Tibial artery (tissue), 4 donors: ENCODE measurements at regions not wholly inside any gene's neighbourhood (a gene's known extent, or its start where the extent isn't known, plus 50 kb on each side); places are given as distances from the start of the nearest gene placed in this dataset.

ENCODE experiments used
- DNase-seq, 2 donors: peaks; one replicate each; pipeline ENCODE4 v3.0.0-alpha.2; 2019
- H3K27ac ChIP-seq, 2 donors: fragments of 200-600 bp; sonication (generic) in 1 of 2; 1 replicate in 1 of 2; 2 replicates in 1 of 2; pipeline ENCODE4 v1.5.1; 2018 to 2019; ENCODE audit warnings: mild to moderate bottlenecking in 1 of 2
- H3K27me3 ChIP-seq, 2 donors: fragments of 200-600 bp; sonication (generic) in 1 of 2; one replicate each; pipeline versions ENCODE4 v1.5.1 to v1.6.0; 2016 to 2019
- H3K36me3 ChIP-seq, 3 donors: fragments of 200-600 bp; sonication (generic) in 2 of 3; one replicate each; pipeline ENCODE4 v1.5.1; 2016 to 2019; ENCODE audit warnings: mild to moderate bottlenecking in 2 of 3
- H3K4me1 ChIP-seq, 4 donors: fragments of 200-600 bp; sonication (generic) in 2 of 4; 1 replicate in 3 of 4; 2 replicates in 1 of 4; pipeline ENCODE4 v1.5.1; 2016 to 2019
- H3K4me3 ChIP-seq, 2 donors: fragments of 200-600 bp; sonication (generic) in 1 of 2; 1 replicate in 1 of 2; 2 replicates in 1 of 2; pipeline ENCODE4 v1.5.1; 2018 to 2019; ENCODE audit warnings: mild to moderate bottlenecking in 2 of 2
- H3K9me3 ChIP-seq, 3 donors: fragments of 200-600 bp; sonication (generic) in 1 of 3; one replicate each; pipeline ENCODE4 v1.5.1; 2016 to 2019
- intact Hi-C: fragments of 100-400 bp; cut with DNase I; formaldehyde crosslinking; loops from one replicate; pipeline ENCODE4 v1.15.0; 2023; ENCODE audit warnings: low total_unique reads
- TF ChIP-seq, protein P1 (sequence below), 2 experiments: fragments of 200-600 bp in 1 of 2; fragments of 450-650 bp in 1 of 2; IDR thresholded peaks; one replicate each; pipeline ENCODE4 v1.5.1; 2017 to 2019; ENCODE audit warnings: antibody characterized with exemption in 2 of 2, mild to moderate bottlenecking in 1 of 2, moderate library complexity in 1 of 2

DNA sequence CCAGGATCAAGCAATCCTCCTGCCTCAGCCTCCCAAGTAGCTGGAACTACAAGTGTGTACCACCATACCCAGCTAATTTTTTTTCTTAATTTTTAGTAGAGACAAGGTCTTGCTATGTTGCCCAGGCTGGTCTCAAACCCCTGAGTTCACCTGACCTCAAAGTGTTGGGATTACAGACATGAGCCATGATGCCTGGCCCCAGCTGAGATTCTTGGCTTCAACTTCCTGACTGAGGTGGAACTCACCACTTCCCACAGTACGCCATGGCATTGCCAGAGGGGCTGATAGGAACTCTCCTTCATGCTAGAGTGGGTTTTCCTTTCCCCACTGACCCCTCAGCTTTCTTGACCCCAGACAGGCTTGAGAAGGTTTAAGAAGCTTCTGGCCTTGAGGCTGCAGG lies 251.0 kb upstream of the CSF3R start:
- H3K36me3 ChIP-seq = no peaks in the 10 kb centered on the region
- H3K4me3 ChIP-seq = no peak overlapping the region
- H3K4me1 ChIP-seq = no peaks in the 10 kb centered on the region
- TF ChIP-seq, protein P1, sequence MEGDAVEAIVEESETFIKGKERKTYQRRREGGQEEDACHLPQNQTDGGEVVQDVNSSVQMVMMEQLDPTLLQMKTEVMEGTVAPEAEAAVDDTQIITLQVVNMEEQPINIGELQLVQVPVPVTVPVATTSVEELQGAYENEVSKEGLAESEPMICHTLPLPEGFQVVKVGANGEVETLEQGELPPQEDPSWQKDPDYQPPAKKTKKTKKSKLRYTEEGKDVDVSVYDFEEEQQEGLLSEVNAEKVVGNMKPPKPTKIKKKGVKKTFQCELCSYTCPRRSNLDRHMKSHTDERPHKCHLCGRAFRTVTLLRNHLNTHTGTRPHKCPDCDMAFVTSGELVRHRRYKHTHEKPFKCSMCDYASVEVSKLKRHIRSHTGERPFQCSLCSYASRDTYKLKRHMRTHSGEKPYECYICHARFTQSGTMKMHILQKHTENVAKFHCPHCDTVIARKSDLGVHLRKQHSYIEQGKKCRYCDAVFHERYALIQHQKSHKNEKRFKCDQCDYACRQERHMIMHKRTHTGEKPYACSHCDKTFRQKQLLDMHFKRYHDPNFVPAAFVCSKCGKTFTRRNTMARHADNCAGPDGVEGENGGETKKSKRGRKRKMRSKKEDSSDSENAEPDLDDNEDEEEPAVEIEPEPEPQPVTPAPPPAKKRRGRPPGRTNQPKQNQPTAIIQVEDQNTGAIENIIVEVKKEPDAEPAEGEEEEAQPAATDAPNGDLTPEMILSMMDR (IDR thresholded peaks at IDR 0.05) = no peak
- DNase-seq = peak in 1 of 2 donors; percentile 23
- no peak overlapping the region for H3K27ac ChIP-seq
- peaks cover 0 to 53% of the 10 kb centered on the region in 2 donors for H3K27me3 ChIP-seq
- intact Hi-C loops = no loop called here
- no peaks in the 10 kb centered on the region for H3K9me3 ChIP-seq

DNA sequence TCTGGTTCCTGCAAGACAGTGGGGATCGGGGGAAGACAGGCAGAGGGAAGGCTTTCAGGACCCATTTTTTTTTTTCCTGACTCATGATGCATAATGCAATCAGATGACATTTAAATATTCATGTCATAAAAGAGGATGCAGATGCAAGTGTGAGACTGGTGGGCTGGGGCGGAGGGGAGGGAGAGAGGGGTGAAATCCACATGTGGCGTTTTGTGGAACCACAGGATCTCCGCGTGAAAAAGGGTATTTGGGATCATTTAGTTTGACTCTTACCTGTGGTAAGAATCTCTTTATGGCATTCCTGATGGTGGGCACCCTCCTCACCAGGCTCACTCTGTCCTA lies 249.3 kb upstream of the CSF3R start:
- Histone ChIP-seq H3K9me3 (no peaks in the 10 kb centered on the region), H3K36me3 (no peaks in the 10 kb centered on the region), H3K4me3 (no peak overlapping the region), H3K4me1 (no peaks in the 10 kb centered on the region), H3K27ac (no peak overlapping the region), H3K27me3 (peaks cover 0 to 35% of the 10 kb centered on the region in 2 donors)
- DNase-seq = peak in 1 of 2 donors; percentile 17
- intact Hi-C loops = no loop called here
- TF ChIP-seq, protein P1 (IDR thresholded peaks at IDR 0.05) = no peak

DNA sequence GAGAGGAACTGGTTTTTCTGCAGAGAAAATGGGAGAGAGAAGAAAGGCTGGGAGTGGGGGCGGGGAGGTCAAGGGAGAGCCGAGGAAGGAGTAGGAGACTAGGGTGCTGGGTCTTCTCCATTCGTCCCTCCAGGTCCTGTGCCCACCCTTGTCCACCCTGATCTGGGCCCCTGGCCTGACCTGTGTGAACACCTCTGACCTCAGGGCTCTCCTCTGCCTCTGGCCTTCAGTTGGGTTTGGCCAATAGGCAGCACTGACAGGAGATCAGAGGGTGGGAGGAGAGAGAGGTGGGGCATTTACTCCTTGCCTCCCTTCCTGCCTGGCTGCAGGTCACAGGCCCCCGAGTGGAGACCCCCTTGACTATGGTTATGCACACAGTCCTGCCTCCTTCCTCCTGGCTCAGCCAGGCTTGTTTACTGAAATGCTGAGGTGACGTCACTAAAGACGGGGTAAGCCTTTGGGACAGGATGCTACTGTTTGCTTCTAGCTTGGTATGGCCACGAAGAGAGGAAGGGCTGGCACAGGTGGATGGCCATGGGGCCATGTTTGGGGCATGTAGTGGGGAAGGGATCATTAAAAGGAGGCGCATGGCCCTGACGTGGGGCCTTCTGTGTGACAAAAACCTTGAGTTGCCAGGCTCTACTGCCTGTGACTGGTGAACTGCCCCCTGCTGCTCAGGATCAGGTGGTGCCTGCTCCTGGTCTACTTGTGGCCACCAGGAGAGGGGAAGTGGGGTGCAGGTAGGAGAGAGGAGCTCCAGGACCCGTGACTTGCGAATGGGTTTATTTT lies 248.7 kb upstream of the CSF3R start:
- peaks cover 0 to 31% of the 10 kb centered on the region in 2 donors for H3K27me3 ChIP-seq
- intact Hi-C loops = no loop called here
- H3K4me3 ChIP-seq = no peak overlapping the region
- no peak overlapping the region for H3K27ac ChIP-seq
- H3K36me3 ChIP-seq = no peaks in the 10 kb centered on the region
- no peaks in the 10 kb centered on the region for H3K4me1 ChIP-seq
- no peak for DNase-seq
- no peaks in the 10 kb centered on the region for H3K9me3 ChIP-seq
- TF ChIP-seq, protein P1 (IDR thresholded peaks at IDR 0.05) = no peak

- peaks cover 0 to 31% of the 10 kb centered on the region in 2 donors for H3K27me3 ChIP-seq
- DNase-seq = peak in 1 of 2 donors; percentile 38
- intact Hi-C loops = no loop called here
These were observed 247.9 kb upstream of the CSF3R start for GRCh38 chr1:36730599-36730998.

GRCh38 chr1:36729716-36730510 lies 247.2 kb upstream of the CSF3R start:
- H3K4me3 ChIP-seq = no peak overlapping the region
- TF ChIP-seq, protein P1 (IDR thresholded peaks at IDR 0.05) = no peak
- intact Hi-C loops = no loop called here
- H3K4me1 ChIP-seq = no peaks in the 10 kb centered on the region
- no peaks in the 10 kb centered on the region for H3K9me3 ChIP-seq
- peaks cover 0 to 25% of the 10 kb centered on the region in 2 donors for H3K27me3 ChIP-seq
- H3K36me3 ChIP-seq = no peaks in the 10 kb centered on the region
- peak in 1 of 2 donors; percentile 28 for DNase-seq
- H3K27ac ChIP-seq = no peak overlapping the region

More at GRCh38 chr1:36730599-36730998, 247.9 kb upstream of the CSF3R start:
- no peak overlapping the region for H3K27ac ChIP-seq
- no peaks in the 10 kb centered on the region for H3K36me3 ChIP-seq
- H3K4me1 ChIP-seq = no peaks in the 10 kb centered on the region
- TF ChIP-seq, protein P1 (IDR thresholded peaks at IDR 0.05) = no peak
- no peaks in the 10 kb centered on the region for H3K9me3 ChIP-seq
- H3K4me3 ChIP-seq = no peak overlapping the region
